GM19043 (cell line): ENCODE measurements at regions not wholly inside any gene's neighbourhood (a gene's known extent, or its start where the extent isn't known, plus 50 kb on each side); places are given as distances from the start of the nearest gene placed in this dataset.

Source experiments
- ATAC-seq: cut with Tn5 transposase; IDR thresholded peaks from one replicate; pipeline ENCODE4 v1.9.1; 2021; ENCODE audit warnings: low read depth; ENCODE audit not compliant: unreplicated experiment

GRCh38 chr1:14466006-14466405 is 132.5 kb upstream of the KAZN start:
- no peak for ATAC-seq

GRCh38 chr1:14467112-14467511 is 131.4 kb upstream of the KAZN start:
- ATAC-seq = no peak

GRCh38 chr1:14468751-14469150 is 129.7 kb upstream of the KAZN start:
- no peak for ATAC-seq

GRCh38 chr1:14470802-14471201 is 127.7 kb upstream of the KAZN start:
- no peak for ATAC-seq

- ATAC-seq = no peak
Observed at GRCh38 chr1:14474856-14475255, 123.6 kb upstream of the KAZN start.

GRCh38 chr1:14476170-14476955 is 122.1 kb upstream of the KAZN start:
- no peak for ATAC-seq

DNA sequence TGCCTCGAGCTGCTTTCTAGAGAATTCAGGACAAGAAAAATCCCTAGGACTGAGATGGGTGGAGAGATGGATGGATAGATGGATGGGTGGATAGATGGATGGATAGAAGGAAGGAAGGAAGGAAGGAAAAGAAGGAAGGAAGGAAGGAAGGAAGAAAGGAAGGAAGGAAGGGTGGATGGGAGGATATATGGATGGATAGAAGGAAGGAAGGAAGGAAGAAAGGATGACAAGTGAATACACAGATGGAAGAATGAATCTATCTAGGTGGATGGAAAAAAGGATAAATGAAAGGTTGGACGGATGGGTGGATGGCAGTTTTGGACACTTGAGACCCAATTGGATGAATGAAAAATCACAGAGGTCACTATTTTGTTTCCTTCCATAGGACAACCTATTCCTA is 120.4 kb upstream of the KAZN start:
- no peak for ATAC-seq

GRCh38 chr1:14479865-14480264 is 118.6 kb upstream of the KAZN start:
- ATAC-seq = no peak

- no peak for ATAC-seq
Observed at GRCh38 chr1:14482784-14483450, 115.6 kb upstream of the KAZN start.

- no peak for ATAC-seq
Observed at GRCh38 chr1:14485285-14485684, 113.2 kb upstream of the KAZN start.

GRCh38 chr1:14486401-14487201 is 111.9 kb upstream of the KAZN start:
- ATAC-seq = no peak

- ATAC-seq = no peak
Observed at GRCh38 chr1:14487671-14488070, 110.8 kb upstream of the KAZN start.

GRCh38 chr1:14494911-14495310 is 103.6 kb upstream of the KAZN start:
- ATAC-seq = no peak

GRCh38 chr1:14495381-14495780 is 103.1 kb upstream of the KAZN start:
- no peak for ATAC-seq

DNA sequence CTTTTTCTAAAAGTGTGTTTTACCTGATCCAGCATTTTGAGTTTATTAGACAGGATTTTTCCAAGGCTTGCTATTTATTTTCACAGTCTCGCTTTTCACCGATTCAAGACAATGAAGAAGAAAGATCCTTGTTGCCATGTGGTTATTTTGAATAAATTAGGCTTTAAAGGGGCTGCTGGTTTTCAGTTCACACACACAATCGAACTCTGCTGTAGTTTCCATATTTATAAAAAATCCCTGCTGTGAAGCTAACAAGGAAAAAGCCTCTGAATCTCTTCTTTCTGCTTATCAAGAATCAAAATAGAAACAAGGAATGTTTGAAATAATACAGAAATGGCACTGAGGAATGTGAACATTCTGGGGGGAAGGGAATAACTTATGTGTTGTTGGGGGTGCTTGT is 102.5 kb upstream of the KAZN start:
- ATAC-seq = no peak

DNA sequence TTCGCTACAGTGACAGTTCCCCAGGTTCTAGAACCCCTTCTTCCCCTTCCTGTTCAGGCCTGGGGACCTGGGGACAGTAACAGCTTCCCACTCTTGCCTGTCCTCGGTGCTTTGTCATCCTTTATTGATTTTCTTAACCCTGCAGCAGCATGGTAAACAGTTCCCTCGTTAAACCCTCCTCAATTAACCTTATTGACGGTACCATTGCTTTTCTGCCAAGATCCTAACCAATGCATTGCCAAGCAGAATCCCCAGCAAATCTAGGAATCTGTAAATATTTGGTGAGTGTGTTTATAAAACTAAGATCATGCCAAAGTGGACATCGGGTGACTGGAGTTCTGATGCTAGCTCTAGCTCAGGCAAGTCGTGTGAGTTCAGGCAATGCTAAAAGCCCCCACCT is 99.6 kb upstream of the KAZN start:
- no peak for ATAC-seq

DNA sequence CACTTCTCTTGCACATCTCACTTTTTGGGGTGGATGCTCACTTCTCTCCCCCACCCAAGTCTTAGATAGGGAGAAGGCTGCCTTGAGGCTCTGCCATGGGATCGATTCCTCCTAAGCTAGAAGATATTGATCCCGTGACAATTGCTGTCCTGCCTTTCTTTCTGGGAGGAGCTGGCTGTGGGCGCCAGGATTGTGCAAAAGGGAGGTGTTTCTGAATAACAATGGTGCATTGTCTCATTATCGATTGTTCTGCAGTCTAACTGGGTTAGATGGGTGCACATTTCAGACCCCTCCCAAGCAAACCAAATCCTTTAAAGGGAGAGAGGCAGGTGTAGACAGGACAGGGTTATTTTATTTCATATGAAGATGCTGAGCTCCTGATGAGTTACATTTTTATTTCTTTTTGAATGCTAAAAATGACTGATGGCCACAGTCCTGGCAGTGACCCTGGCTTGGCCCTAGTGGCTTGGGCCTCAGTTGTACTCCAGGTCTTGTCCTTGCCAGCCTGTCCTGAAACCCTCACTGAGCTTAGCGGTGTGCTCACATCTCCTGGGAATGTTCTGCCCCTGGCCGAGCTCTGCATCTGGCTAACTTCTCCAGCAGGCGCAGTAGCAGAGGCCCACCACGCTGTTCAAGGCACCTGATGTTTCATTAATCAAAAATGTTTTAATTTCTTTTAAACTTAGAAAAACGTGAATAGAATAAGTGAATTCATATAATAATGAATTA is 99.0 kb upstream of the KAZN start:
- ATAC-seq = no peak

DNA sequence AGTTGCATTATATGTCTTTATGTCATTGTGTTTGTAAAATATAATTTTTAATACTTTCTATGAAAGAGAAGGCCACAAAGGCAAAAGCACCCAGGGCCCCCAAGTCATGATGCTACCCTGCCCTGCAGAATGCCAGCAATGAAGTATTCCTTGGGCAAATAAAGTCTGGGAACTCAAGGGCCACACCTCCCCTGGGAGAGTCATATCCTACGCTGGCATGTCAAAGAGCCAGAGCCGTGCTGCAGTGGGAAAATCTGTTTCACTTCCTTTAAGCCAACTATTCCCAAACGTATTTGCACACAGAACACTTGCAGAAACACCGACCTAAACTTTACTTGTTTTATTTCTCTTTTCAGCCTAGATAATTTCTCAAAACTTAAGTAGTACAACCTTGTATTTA is 98.4 kb upstream of the KAZN start:
- ATAC-seq = no peak

DNA sequence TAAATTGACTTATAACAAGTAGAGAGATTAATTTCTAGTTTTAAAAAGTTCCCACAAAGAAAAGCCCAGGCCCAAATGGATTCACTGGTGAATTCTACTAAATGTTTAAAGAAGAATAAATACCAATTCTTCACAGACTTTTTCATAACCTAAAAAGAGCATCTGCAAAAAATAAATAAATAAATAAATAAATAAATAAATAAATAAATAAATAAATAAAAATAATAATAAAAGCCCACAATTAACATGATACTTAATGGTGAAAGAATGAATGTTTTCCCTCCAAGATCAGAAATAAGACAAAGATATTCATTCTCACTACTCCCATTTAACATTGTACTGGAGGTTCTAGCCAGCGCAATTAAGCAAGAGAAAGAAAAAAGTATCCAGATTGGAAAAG is 97.6 kb upstream of the KAZN start:
- ATAC-seq = no peak

DNA sequence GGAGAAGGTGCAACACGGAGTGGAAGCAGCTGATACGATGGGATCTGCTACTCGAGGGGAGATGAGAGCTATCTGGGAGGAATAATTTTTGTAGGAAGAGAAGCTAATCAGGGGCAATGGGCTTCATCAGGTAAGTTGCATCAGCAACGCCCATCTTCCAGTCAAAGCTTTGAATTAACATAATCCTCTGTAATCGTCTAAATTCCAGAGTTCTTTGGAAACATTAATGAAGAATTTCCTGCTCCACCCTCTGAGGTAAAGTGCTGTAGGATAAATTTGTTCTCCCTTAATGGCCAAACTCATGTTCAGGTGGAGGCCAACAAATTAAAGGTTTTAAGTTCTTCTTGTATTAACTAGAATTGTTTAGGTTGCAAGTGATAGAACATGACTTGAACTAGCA is 94.0 kb upstream of the KAZN start:
- no peak for ATAC-seq
